Cardiac fibroblast (primary cell): ENCODE measurements at regions not wholly inside any gene's neighbourhood (a gene's known extent, or its start where the extent isn't known, plus 50 kb on each side); places are given as distances from the start of the nearest gene placed in this dataset.

Source experiments
- DNase-seq, 2 donors: peaks; one replicate each; pipeline versions ENCODE4 v3.0.0 to v3.0.0-alpha.2; 2010; ENCODE audit warnings: low read depth in 2 of 2
- H3K4me3 ChIP-seq, 2 donors: replicated peaks in 1 of 2; 1 replicate in 1 of 2; 2 replicates in 1 of 2; pipeline ENCODE4 v1.5.1; 2011; ENCODE audit warnings: low read depth in 2 of 2, low read length in 2 of 2, mild to moderate bottlenecking in 2 of 2, moderate library complexity in 1 of 2
- CTCF ChIP-seq: IDR thresholded peaks from one replicate; pipeline ENCODE4 v1.5.1; 2011; ENCODE audit warnings: low read depth, mild to moderate bottlenecking, low read length, inconsistent platforms

GRCh38 chr7:106358103-106358663 is 73.4 kb upstream of the NAMPT start:
- peak; percentile 70 to 87 for DNase-seq
- no peak for TF ChIP-seq CTCF
- no peak overlapping the region for H3K4me3 ChIP-seq

GRCh38 chr7:106357675-106358074 is 72.9 kb upstream of the NAMPT start:
- H3K4me3 ChIP-seq: no peak overlapping the region
- no peak for TF ChIP-seq CTCF
- no peak for DNase-seq

- DNase-seq: no peak
- no peak overlapping the region for H3K4me3 ChIP-seq
- TF ChIP-seq CTCF: no peak
These were observed 70.0 kb upstream of the NAMPT start for GRCh38 chr7:106354822-106355221.

- no peak overlapping the region for H3K4me3 ChIP-seq
- DNase-seq: no peak
- TF ChIP-seq CTCF: no peak
These were observed 69.2 kb upstream of the NAMPT start for GRCh38 chr7:106353944-106354343.

GRCh38 chr7:106348231-106348630 is 63.4 kb upstream of the NAMPT start:
- no peak overlapping the region for H3K4me3 ChIP-seq
- no peak for DNase-seq
- TF ChIP-seq CTCF: no peak

- DNase-seq: no peak
- no peak for TF ChIP-seq CTCF
- no peak overlapping the region for H3K4me3 ChIP-seq
These were observed 62.5 kb upstream of the NAMPT start for GRCh38 chr7:106347229-106347833.

- no peak for TF ChIP-seq CTCF
- peak; percentile 91 to 98 for DNase-seq
- no peak overlapping the region for H3K4me3 ChIP-seq
These were observed 62.0 kb upstream of the NAMPT start for GRCh38 chr7:106346678-106347217.
